ENCODE measurements at regions not wholly inside any gene's neighbourhood (a gene's known extent, or its start where the extent isn't known, plus 50 kb on each side); places are given as distances from the start of the nearest gene placed in this dataset.

DNA sequence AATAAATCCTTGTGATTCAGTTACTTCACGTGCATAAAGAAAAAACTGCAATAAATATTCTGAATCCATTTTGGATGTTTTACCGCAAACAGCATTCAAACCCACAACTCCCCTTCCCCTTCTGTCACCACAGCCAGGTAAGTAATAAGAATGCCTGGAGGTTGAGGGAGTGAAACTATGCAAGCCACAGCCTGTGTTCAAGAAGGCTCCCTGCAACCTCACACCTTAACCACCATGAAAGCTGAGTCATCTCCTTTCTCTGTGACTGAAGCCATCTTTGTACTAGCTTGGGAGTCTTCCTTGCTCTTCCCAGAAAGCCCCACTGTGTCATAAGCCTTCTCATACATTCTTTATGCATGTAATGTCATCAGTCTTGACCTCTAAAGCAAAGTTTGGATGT lies 297.0 kb upstream of the PUDP start:
- Histone ChIP-seq H3K36me3 (replicated peaks in 1 of 2; ENCODE audit: insufficient read depth in 1 of 2, low read depth in 2 of 2) (no peaks in the 10 kb centered on the region), H3K27me3 (no peaks in the 10 kb centered on the region), H3K27ac (no peak overlapping the region), H3K4me3 (no peak overlapping the region), H3K9me3 (no peaks in the 10 kb centered on the region), H3K4me1 (no peaks in the 10 kb centered on the region)
- intact Hi-C loops (cut with DNase I): no loop called here
- WGBS, 2 donors: 60 to 80% methylated on average over 2 of the region's 2 CpGs
- ATAC-seq: no peak
- DNase-seq: no peak
- no peak for TF ChIP-seq POLR2A (IDR thresholded peaks at IDR 0.05)
- TF ChIP-seq, protein P1, sequence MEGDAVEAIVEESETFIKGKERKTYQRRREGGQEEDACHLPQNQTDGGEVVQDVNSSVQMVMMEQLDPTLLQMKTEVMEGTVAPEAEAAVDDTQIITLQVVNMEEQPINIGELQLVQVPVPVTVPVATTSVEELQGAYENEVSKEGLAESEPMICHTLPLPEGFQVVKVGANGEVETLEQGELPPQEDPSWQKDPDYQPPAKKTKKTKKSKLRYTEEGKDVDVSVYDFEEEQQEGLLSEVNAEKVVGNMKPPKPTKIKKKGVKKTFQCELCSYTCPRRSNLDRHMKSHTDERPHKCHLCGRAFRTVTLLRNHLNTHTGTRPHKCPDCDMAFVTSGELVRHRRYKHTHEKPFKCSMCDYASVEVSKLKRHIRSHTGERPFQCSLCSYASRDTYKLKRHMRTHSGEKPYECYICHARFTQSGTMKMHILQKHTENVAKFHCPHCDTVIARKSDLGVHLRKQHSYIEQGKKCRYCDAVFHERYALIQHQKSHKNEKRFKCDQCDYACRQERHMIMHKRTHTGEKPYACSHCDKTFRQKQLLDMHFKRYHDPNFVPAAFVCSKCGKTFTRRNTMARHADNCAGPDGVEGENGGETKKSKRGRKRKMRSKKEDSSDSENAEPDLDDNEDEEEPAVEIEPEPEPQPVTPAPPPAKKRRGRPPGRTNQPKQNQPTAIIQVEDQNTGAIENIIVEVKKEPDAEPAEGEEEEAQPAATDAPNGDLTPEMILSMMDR (IDR thresholded peaks at IDR 0.05): no peak

- ATAC-seq: no peak
- DNase-seq: no peak
- Histone ChIP-seq H3K9me3 (no peaks in the 10 kb centered on the region), H3K27ac (no peak overlapping the region), H3K4me1 (no peaks in the 10 kb centered on the region), H3K4me3 (no peak overlapping the region), H3K36me3 (replicated peaks in 1 of 2; ENCODE audit: insufficient read depth in 1 of 2, low read depth in 2 of 2) (no peaks in the 10 kb centered on the region), H3K27me3 (no peaks in the 10 kb centered on the region)
- intact Hi-C loops (cut with DNase I): no loop called here
- TF ChIP-seq, protein P1 (IDR thresholded peaks at IDR 0.05): no peak
- no peak for TF ChIP-seq POLR2A (IDR thresholded peaks at IDR 0.05)
- WGBS, 2 donors: 82 to 83% methylated on average over 3 to 6 of the region's 6 CpGs
Measured at GRCh38 chrX:7441586-7441985, 293.6 kb upstream of the PUDP start.

- Histone ChIP-seq H3K4me1 (no peaks in the 10 kb centered on the region), H3K27me3 (no peaks in the 10 kb centered on the region), H3K4me3 (no peak overlapping the region), H3K9me3 (no peaks in the 10 kb centered on the region), H3K27ac (no peak overlapping the region), H3K36me3 (replicated peaks in 1 of 2; ENCODE audit: insufficient read depth in 1 of 2, low read depth in 2 of 2) (no peaks in the 10 kb centered on the region)
- no peak for TF ChIP-seq POLR2A (IDR thresholded peaks at IDR 0.05)
- TF ChIP-seq, protein P1 (IDR thresholded peaks at IDR 0.05): no peak
- ATAC-seq (no peak), DNase-seq (no peak)
- intact Hi-C loops (cut with DNase I): no loop called here
- WGBS, 2 donors: 83 to 89% methylated on average over 2 of the region's 2 CpGs
Measured at GRCh38 chrX:7435822-7436221, 287.9 kb upstream of the PUDP start.

GRCh38 chrX:7432901-7433300 lies 284.9 kb upstream of the PUDP start:
- Histone ChIP-seq H3K36me3 (replicated peaks in 1 of 2; ENCODE audit: insufficient read depth in 1 of 2, low read depth in 2 of 2) (no peaks in the 10 kb centered on the region), H3K4me1 (no peaks in the 10 kb centered on the region), H3K4me3 (no peak overlapping the region), H3K27me3 (no peaks in the 10 kb centered on the region), H3K27ac (no peak overlapping the region), H3K9me3 (no peaks in the 10 kb centered on the region)
- DNase-seq (no peak), ATAC-seq (no peak)
- WGBS, 2 donors: 62 to 75% methylated on average over 2 of the region's 2 CpGs
- intact Hi-C loops (cut with DNase I): no loop called here
- TF ChIP-seq POLR2A (IDR thresholded peaks at IDR 0.05): no peak
- TF ChIP-seq, protein P1 (IDR thresholded peaks at IDR 0.05): no peak

DNA sequence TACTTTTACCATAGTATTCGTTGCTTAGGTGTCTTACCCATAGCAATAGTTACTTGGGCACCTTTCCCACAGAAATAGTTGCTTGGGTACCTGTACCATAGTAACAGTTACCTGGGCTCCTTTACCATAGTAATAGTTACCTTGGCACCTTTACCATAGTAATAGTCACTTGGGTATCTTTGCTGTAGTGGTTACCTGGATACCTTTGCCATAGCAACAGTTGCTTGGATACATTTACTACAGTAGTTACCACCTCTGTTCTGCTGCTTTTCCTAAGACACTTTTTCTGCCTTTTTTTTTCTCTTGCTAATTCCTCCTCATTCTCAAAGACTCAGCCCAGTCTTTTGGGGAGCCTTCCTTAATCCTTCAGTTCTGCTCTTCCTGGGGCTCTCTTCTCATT lies 272.8 kb upstream of the PUDP start:
- TF ChIP-seq, protein P1 (IDR thresholded peaks at IDR 0.05): no peak
- TF ChIP-seq POLR2A (IDR thresholded peaks at IDR 0.05): no peak
- no peaks in the 10 kb centered on the region for H3K36me3 ChIP-seq (replicated peaks in 1 of 2; ENCODE audit: insufficient read depth in 1 of 2, low read depth in 2 of 2)
- intact Hi-C loops (cut with DNase I): no loop called here
- no peak overlapping the region for H3K4me3 ChIP-seq
- DNase-seq (no peak), ATAC-seq (no peak)
- WGBS, 2 donors: 56 to 67% methylated on average over 1 of the region's 1 CpG
- H3K27me3 ChIP-seq: no peaks in the 10 kb centered on the region
- H3K9me3 ChIP-seq: no peaks in the 10 kb centered on the region
- no peaks in the 10 kb centered on the region for H3K4me1 ChIP-seq
- H3K27ac ChIP-seq: no peak overlapping the region

Data from body of pancreas (tissue), 4 donors.